Fibroblast of lung (primary cell): ENCODE measurements at regions not wholly inside any gene's neighbourhood (a gene's known extent, or its start where the extent isn't known, plus 50 kb on each side); places are given as distances from the start of the nearest gene placed in this dataset.

ENCODE experiments used
- EZH2 ChIP-seq: IDR thresholded peaks from 2 replicates; pipeline ENCODE4 v1.5.1; 2012; ENCODE audit warnings: low read length, control low read depth, mild to moderate bottlenecking; ENCODE audit errors: missing control alignments
- TF ChIP-seq, protein P1 (sequence below), 2 donors: IDR thresholded peaks in 1 of 2; conservative IDR thresholded peaks in 1 of 2; 1 replicate in 1 of 2; 2 replicates in 1 of 2; pipeline ENCODE4 v1.5.1; 2011 to 2012; ENCODE audit warnings: low read length in 2 of 2, control low read depth in 1 of 2, inconsistent platforms in 1 of 2, low read depth in 1 of 2, mild to moderate bottlenecking in 1 of 2

DNA sequence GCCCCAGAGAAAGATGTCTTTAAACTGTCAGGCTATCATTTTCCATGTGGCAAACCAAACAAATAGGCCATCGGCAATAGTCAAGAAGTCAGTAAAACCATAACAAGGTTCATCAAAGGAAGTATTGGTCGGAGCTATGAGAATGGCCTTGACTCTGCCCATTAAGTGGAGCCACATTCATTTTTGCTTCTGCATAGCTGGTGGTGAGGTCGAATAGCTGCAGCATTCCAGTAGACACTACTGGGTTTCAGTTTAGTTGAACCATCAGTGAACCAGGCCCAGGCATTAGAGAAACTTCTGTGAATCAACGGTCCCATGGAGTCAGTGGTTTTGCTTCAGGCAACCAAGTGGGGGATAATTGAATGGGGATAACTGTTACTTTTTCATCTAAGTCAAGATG lies 92.0 kb upstream of the MED14 start:
- TF ChIP-seq, protein P1, sequence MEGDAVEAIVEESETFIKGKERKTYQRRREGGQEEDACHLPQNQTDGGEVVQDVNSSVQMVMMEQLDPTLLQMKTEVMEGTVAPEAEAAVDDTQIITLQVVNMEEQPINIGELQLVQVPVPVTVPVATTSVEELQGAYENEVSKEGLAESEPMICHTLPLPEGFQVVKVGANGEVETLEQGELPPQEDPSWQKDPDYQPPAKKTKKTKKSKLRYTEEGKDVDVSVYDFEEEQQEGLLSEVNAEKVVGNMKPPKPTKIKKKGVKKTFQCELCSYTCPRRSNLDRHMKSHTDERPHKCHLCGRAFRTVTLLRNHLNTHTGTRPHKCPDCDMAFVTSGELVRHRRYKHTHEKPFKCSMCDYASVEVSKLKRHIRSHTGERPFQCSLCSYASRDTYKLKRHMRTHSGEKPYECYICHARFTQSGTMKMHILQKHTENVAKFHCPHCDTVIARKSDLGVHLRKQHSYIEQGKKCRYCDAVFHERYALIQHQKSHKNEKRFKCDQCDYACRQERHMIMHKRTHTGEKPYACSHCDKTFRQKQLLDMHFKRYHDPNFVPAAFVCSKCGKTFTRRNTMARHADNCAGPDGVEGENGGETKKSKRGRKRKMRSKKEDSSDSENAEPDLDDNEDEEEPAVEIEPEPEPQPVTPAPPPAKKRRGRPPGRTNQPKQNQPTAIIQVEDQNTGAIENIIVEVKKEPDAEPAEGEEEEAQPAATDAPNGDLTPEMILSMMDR (conservative IDR thresholded peaks at IDR 0.05 in 1 of 2, IDR thresholded peaks at IDR 0.05 in 1 of 2; ENCODE audit: low read depth in 1 of 2, low read length in 2 of 2) = no peak
- TF ChIP-seq EZH2 = no peak
